ENCODE measurements at regions not wholly inside any gene's neighbourhood (a gene's known extent, or its start where the extent isn't known, plus 50 kb on each side); places are given as distances from the start of the nearest gene placed in this dataset.
"Not testable (repeated sequence)": the region's sequence is repeated elsewhere in the genome, so short reads cannot be mapped to it uniquely, and the experiment has no call there.

- no peak for DNase-seq (ENCODE audit: low read depth in 2 of 2)
Observed at GRCh38 chr18:73549236-73549635, 598.4 kb downstream of the FBXO15 start.

- DNase-seq (ENCODE audit: low read depth in 2 of 2) = no peak
Observed at GRCh38 chr18:73545472-73545871, 602.2 kb downstream of the FBXO15 start.

- DNase-seq (ENCODE audit: low read depth in 2 of 2) = no peak
Observed at GRCh38 chr18:73544617-73545016, 603.0 kb downstream of the FBXO15 start.

GRCh38 chr18:73544032-73544431, 603.6 kb downstream of the FBXO15 start:
- DNase-seq (ENCODE audit: low read depth in 2 of 2) = no peak

GRCh38 chr18:73535990-73536389, 611.6 kb downstream of the FBXO15 start:
- no peak for DNase-seq (ENCODE audit: low read depth in 2 of 2)

- no peak for DNase-seq (ENCODE audit: low read depth in 2 of 2)
Observed at GRCh38 chr18:73535189-73535588, 612.4 kb downstream of the FBXO15 start.

- DNase-seq (ENCODE audit: low read depth in 2 of 2) = no peak
Observed at GRCh38 chr18:73531601-73532000, 616.0 kb downstream of the FBXO15 start.

- no peak for DNase-seq (ENCODE audit: low read depth in 2 of 2)
Observed at GRCh38 chr18:73528066-73528465, 619.6 kb downstream of the FBXO15 start.

GRCh38 chr18:73520229-73520628, 627.4 kb downstream of the FBXO15 start:
- DNase-seq (ENCODE audit: low read depth in 2 of 2) = no peak

- DNase-seq (ENCODE audit: low read depth in 2 of 2) = not testable (repeated sequence)
Observed at GRCh38 chr18:73516056-73516455, 631.6 kb downstream of the FBXO15 start.

GRCh38 chr18:73514449-73514848, 633.2 kb downstream of the FBXO15 start:
- DNase-seq (ENCODE audit: low read depth in 2 of 2) = no peak

GRCh38 chr18:73511771-73512503, 635.7 kb downstream of the FBXO15 start:
- no peak for DNase-seq (ENCODE audit: low read depth in 2 of 2)

GRCh38 chr18:73509460-73509859, 638.2 kb downstream of the FBXO15 start:
- DNase-seq (ENCODE audit: low read depth in 2 of 2) = no peak

- DNase-seq (ENCODE audit: low read depth in 2 of 2) = no peak
Observed at GRCh38 chr18:73503326-73503725, 635.5 kb upstream of the NETO1 start.

GRCh38 chr18:73487966-73488365, 620.2 kb upstream of the NETO1 start:
- no peak for DNase-seq (ENCODE audit: low read depth in 2 of 2)

- no peak for DNase-seq (ENCODE audit: low read depth in 2 of 2)
Observed at GRCh38 chr18:73485166-73485565, 617.4 kb upstream of the NETO1 start.

- DNase-seq (ENCODE audit: low read depth in 2 of 2) = no peak
Observed at GRCh38 chr18:73482901-73483300, 615.1 kb upstream of the NETO1 start.

GRCh38 chr18:73479477-73479876, 611.7 kb upstream of the NETO1 start:
- no peak for DNase-seq (ENCODE audit: low read depth in 2 of 2)

- no peak for DNase-seq (ENCODE audit: low read depth in 2 of 2)
Observed at GRCh38 chr18:73478191-73478590, 610.4 kb upstream of the NETO1 start.

GRCh38 chr18:73476031-73476430, 608.2 kb upstream of the NETO1 start:
- no peak for DNase-seq (ENCODE audit: low read depth in 2 of 2)

- no peak for DNase-seq (ENCODE audit: low read depth in 2 of 2)
Observed at GRCh38 chr18:73462092-73462491, 594.3 kb upstream of the NETO1 start.

GRCh38 chr18:73461780-73462059, 593.9 kb upstream of the NETO1 start:
- no peak for DNase-seq (ENCODE audit: low read depth in 2 of 2)

- DNase-seq (ENCODE audit: low read depth in 2 of 2) = no peak
Observed at GRCh38 chr18:73461038-73461779, 593.4 kb upstream of the NETO1 start.
